ENCODE measurements at regions not wholly inside any gene's neighbourhood (a gene's known extent, or its start where the extent isn't known, plus 50 kb on each side); places are given as distances from the start of the nearest gene placed in this dataset.

DNA sequence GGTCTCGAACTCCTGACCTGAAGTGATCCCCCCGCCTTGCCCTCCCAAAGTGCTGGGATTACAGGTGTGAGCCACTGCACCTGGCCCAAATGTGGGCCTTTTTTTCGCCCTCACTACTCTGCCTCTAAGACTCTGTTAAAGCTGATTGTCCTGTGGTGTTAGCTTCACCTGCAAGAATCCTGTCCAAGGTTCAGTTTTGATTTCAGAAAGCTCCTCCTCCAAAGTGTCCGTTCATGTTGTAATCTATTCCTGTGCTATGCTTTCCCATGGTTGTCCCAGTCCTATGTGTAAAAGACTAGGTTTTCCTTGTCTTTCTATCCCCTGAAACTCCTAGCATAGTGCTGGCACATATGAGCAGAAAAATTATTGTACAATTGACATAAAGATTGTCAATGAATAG lies 440.9 kb downstream of the KLF5 start (continued):
- TF ChIP-seq, protein P1, sequence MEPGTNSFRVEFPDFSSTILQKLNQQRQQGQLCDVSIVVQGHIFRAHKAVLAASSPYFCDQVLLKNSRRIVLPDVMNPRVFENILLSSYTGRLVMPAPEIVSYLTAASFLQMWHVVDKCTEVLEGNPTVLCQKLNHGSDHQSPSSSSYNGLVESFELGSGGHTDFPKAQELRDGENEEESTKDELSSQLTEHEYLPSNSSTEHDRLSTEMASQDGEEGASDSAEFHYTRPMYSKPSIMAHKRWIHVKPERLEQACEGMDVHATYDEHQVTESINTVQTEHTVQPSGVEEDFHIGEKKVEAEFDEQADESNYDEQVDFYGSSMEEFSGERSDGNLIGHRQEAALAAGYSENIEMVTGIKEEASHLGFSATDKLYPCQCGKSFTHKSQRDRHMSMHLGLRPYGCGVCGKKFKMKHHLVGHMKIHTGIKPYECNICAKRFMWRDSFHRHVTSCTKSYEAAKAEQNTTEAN (CRISPR knock-in tag; IDR thresholded peaks at IDR 0.05), result no peak
- TF ChIP-seq RORB (CRISPR knock-in tag; IDR thresholded peaks at IDR 0.05), result no peak
- TF ChIP-seq, protein P2, sequence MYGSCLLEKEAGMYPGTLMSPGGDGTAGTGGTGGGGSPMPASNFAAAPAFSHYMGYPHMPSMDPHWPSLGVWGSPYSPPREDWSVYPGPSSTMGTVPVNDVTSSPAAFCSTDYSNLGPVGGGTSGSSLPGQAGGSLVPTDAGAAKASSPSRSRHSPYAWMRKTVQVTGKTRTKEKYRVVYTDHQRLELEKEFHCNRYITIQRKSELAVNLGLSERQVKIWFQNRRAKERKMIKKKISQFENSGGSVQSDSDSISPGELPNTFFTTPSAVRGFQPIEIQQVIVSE (CRISPR knock-in tag; IDR thresholded peaks at IDR 0.05; ENCODE audit: borderline replicate concordance), result no peak
- TF ChIP-seq, protein P3, sequence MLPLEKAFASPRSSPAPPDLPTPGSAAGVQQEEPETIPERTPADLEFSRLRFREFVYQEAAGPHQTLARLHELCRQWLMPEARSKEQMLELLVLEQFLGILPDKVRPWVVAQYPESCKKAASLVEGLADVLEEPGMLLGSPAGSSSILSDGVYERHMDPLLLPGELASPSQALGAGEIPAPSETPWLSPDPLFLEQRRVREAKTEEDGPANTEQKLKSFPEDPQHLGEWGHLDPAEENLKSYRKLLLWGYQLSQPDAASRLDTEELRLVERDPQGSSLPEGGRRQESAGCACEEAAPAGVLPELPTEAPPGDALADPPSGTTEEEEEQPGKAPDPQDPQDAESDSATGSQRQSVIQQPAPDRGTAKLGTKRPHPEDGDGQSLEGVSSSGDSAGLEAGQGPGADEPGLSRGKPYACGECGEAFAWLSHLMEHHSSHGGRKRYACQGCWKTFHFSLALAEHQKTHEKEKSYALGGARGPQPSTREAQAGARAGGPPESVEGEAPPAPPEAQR (CRISPR knock-in tag; IDR thresholded peaks at IDR 0.05), result no peak
- no peak for TF ChIP-seq EMX1 (CRISPR knock-in tag; IDR thresholded peaks at IDR 0.05)
- no peak for TF ChIP-seq FOXK1 (CRISPR knock-in tag; IDR thresholded peaks at IDR 0.05)
- no peak for TF ChIP-seq NFYB (CRISPR knock-in tag; conservative IDR thresholded peaks at IDR 0.05; ENCODE audit: low read depth)
- TF ChIP-seq, protein P4, sequence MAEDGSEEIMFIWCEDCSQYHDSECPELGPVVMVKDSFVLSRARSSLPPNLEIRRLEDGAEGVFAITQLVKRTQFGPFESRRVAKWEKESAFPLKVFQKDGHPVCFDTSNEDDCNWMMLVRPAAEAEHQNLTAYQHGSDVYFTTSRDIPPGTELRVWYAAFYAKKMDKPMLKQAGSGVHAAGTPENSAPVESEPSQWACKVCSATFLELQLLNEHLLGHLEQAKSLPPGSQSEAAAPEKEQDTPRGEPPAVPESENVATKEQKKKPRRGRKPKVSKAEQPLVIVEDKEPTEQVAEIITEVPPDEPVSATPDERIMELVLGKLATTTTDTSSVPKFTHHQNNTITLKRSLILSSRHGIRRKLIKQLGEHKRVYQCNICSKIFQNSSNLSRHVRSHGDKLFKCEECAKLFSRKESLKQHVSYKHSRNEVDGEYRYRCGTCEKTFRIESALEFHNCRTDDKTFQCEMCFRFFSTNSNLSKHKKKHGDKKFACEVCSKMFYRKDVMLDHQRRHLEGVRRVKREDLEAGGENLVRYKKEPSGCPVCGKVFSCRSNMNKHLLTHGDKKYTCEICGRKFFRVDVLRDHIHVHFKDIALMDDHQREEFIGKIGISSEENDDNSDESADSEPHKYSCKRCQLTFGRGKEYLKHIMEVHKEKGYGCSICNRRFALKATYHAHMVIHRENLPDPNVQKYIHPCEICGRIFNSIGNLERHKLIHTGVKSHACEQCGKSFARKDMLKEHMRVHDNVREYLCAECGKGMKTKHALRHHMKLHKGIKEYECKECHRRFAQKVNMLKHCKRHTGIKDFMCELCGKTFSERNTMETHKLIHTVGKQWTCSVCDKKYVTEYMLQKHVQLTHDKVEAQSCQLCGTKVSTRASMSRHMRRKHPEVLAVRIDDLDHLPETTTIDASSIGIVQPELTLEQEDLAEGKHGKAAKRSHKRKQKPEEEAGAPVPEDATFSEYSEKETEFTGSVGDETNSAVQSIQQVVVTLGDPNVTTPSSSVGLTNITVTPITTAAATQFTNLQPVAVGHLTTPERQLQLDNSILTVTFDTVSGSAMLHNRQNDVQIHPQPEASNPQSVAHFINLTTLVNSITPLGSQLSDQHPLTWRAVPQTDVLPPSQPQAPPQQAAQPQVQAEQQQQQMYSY (CRISPR knock-in tag; IDR thresholded peaks at IDR 0.05), result no peak

DNA sequence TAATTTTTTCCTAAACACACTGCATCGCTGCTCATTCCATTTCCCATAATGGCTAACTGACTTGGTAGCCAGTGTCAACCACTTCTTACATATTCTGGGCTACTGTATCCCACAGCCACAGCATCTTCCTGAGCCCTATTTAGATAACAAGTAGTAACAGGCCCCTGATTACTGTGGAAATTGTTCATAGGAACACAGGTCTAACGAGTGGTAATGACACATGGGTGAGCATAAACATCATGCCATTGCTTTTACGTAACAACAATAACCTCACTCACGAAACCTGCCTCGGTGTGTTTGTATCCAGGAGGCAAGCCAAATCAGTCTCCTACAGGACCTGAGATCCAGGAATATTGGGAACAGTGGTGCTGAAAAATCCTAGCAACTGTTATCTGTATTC lies 438.6 kb downstream of the KLF5 start:
- no peak for ATAC-seq
- TF ChIP-seq TEAD4 (CRISPR knock-in tag; IDR thresholded peaks at IDR 0.05) (no peak), ZNF232 (CRISPR knock-in tag; IDR thresholded peaks at IDR 0.05) (no peak), ATF1 (CRISPR knock-in tag; IDR thresholded peaks at IDR 0.05) (no peak), SMAD3 (CRISPR knock-in tag; IDR thresholded peaks at IDR 0.05; ENCODE audit: borderline replicate concordance) (no peak), KAT7 (CRISPR knock-in tag; IDR thresholded peaks at IDR 0.05; ENCODE audit: borderline replicate concordance) (no peak)
- H3K4me1 Mint-ChIP-seq, result no peaks in the 10 kb centered on the region

DNA sequence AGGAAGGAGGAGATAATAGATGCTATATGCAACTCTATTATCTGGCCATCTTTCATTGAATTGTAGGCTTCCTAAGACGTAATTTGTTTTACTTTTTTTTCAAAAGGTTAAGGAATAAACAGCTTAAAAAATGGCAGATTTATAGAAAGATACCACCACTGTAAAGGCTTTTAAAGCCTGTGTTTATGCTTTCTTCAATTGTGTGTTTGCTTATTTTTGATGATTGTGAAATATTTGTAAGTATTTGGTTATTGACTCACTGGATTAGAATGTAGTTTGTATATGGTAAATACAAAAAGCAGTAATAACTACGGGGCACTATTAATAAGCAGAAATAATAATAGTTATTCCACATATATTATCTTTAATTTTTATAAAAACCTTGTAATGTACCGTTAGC lies 437.9 kb downstream of the KLF5 start:
- no peaks in the 10 kb centered on the region for H3K4me1 Mint-ChIP-seq
- DNase-seq (ENCODE audit: low spot score) (no peak), ATAC-seq (no peak)
- no peak overlapping the region for H3K4me3 Mint-ChIP-seq
- no peaks in the 10 kb centered on the region for H3K36me3 Mint-ChIP-seq
- no peaks in the 10 kb centered on the region for H3K9me3 Mint-ChIP-seq
- no peaks in the 10 kb centered on the region for H3K27me3 Mint-ChIP-seq (ENCODE audit: low read depth)
- H3K27ac Mint-ChIP-seq, result no peak overlapping the region
- no peak for TF ChIP-seq TCF7 (CRISPR knock-in tag; IDR thresholded peaks at IDR 0.05; ENCODE audit: low read depth)
- ChIA-PET CTCF (no interaction called here), POLR2A (no interaction called here)

More for the DNA sequence above, 438.6 kb downstream of the KLF5 start:
- Mint-ChIP-seq H3K27ac (no peak overlapping the region), H3K4me3 (no peak overlapping the region), H3K9me3 (no peaks in the 10 kb centered on the region), H3K36me3 (no peaks in the 10 kb centered on the region), H3K27me3 (ENCODE audit: low read depth) (no peaks in the 10 kb centered on the region)
- ChIA-PET POLR2A (no interaction called here), CTCF (no interaction called here)
- no peak for DNase-seq (ENCODE audit: low spot score)

DNA sequence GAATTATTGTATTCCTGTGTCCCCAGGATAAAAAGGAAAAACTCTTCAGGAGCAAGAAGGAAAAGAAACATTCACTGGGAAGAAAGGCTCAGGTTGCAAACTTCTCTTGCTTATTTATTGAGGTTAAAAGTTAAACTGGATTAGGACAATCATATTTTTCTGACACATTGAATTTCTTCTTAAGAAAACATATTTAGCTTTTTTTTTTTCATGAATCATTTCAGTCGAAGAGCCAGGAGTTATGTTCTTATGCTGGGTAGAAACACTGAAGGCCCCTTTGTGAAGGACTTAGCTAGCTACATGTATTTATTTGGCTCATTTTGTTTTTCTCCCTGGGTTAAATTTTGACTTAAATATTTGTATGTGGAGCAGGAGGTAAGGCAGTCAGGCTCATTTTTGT lies 434.0 kb downstream of the KLF5 start:
- Mint-ChIP-seq H3K9me3 (peaks cover 20% of the 10 kb centered on the region), H3K4me3 (no peak overlapping the region), H3K36me3 (no peaks in the 10 kb centered on the region), H3K4me1 (no peaks in the 10 kb centered on the region), H3K27ac (no peak overlapping the region), H3K27me3 (ENCODE audit: low read depth) (no peaks in the 10 kb centered on the region; the same call in 1 of the 2 replicates)
- POLR2A ChIA-PET, result no interaction called here
- CTCF ChIA-PET, result no interaction called here
- no peak for ATAC-seq
- no peak for TF ChIP-seq ELF4 (CRISPR knock-in tag; IDR thresholded peaks at IDR 0.05; ENCODE audit: low read depth)
- TF ChIP-seq ZNF423 (CRISPR knock-in tag; IDR thresholded peaks at IDR 0.05), result no peak
- TF ChIP-seq RORB (CRISPR knock-in tag; IDR thresholded peaks at IDR 0.05), result no peak
- no peak for TF ChIP-seq ZNF263 (CRISPR knock-in tag; IDR thresholded peaks at IDR 0.05; ENCODE audit: low read depth)
- TF ChIP-seq, protein P5, sequence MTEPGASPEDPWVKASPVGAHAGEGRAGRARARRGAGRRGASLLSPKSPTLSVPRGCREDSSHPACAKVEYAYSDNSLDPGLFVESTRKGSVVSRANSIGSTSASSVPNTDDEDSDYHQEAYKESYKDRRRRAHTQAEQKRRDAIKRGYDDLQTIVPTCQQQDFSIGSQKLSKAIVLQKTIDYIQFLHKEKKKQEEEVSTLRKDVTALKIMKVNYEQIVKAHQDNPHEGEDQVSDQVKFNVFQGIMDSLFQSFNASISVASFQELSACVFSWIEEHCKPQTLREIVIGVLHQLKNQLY (CRISPR knock-in tag; IDR thresholded peaks at IDR 0.05), result no peak
- TF ChIP-seq CREB1 (CRISPR knock-in tag; IDR thresholded peaks at IDR 0.05), result no peak
- DNase-seq (ENCODE audit: low spot score), result no peak

Data from WTC11 (cell line).